K562 (cell line): ENCODE measurements at regions not wholly inside any gene's neighbourhood (a gene's known extent, or its start where the extent isn't known, plus 50 kb on each side); places are given as distances from the start of the nearest gene placed in this dataset.

Experiments used
- MYC ChIP-seq, 2 experiments: fragments of 250-450 bp in 1 of 2; sonication (Bioruptor Pico) in 1 of 2; IDR thresholded peaks; 2 replicates each; pipeline versions ENCODE4 v1.5.1 to v1.6.1; 2012 to 2021; ENCODE audit warnings: low read depth in 2 of 2, borderline replicate concordance in 1 of 2, improper control_type of control experiment in 1 of 2, low read length in 1 of 2, mild to moderate bottlenecking in 1 of 2, moderate library complexity in 1 of 2
- SMARCB1 ChIP-seq: IDR thresholded peaks from 2 replicates; pipeline ENCODE4 v1.6.1; 2011; ENCODE audit warnings: improper control_type of control experiment, low read depth; ENCODE audit not compliant: insufficient read length
- XRCC4 ChIP-seq: IDR thresholded peaks from one replicate; pipeline ENCODE4 v1.6.1; 2011; ENCODE audit not compliant: insufficient read depth, insufficient read length; ENCODE audit errors: extremely low read depth
- ZNF507 ChIP-seq: conservative IDR thresholded peaks from 2 replicates; pipeline ENCODE4 v1.6.1; 2017; ENCODE audit warnings: missing genetic modification characterization, missing compliant biosample characterization
- TF ChIP-seq, protein P1 (sequence below): sonication (generic); formaldehyde crosslinking; IDR thresholded peaks from 2 replicates; pipeline ENCODE4 v1.8.1; 2023; ENCODE audit warnings: missing genetic modification reagents, mild to moderate bottlenecking, borderline replicate concordance
- TF ChIP-seq, protein P2 (sequence below): sonication (generic); formaldehyde crosslinking; IDR thresholded peaks from 2 replicates; pipeline ENCODE4 v1.8.1; 2022; ENCODE audit warnings: missing genetic modification reagents
- TF ChIP-seq, protein P3 (sequence below): fragments of 450-650 bp; IDR thresholded peaks from 2 replicates; pipeline ENCODE4 v1.6.1; 2016; ENCODE audit warnings: antibody characterized with exemption
- TF ChIP-seq, protein P4 (sequence below), 2 experiments: fragments of 450-650 bp in 1 of 2; sonication (generic) in 1 of 2; formaldehyde crosslinking; conservative IDR thresholded peaks; 2 replicates each; pipeline versions ENCODE4 v1.4.0 to v1.8.1; 2020 to 2022; ENCODE audit warnings: mild to moderate bottlenecking in 1 of 2, missing genetic modification reagents in 1 of 2
- TF ChIP-seq, protein P5 (sequence below): fragments of 250-450 bp; sonication (Bioruptor Pico); IDR thresholded peaks from 2 replicates; pipeline ENCODE4 v1.4.0; 2020; ENCODE audit warnings: mild to moderate bottlenecking, moderate library complexity, borderline replicate concordance
- TF ChIP-seq, protein P6 (sequence below), 2 experiments: IDR thresholded peaks in 1 of 2; conservative IDR thresholded peaks in 1 of 2; 2 replicates each; pipeline ENCODE4 v1.6.1; 2016; ENCODE audit warnings: low read depth in 2 of 2, mild to moderate bottlenecking in 1 of 2, missing compliant biosample characterization in 1 of 2, missing genetic modification characterization in 1 of 2, moderate library complexity in 1 of 2

DNA sequence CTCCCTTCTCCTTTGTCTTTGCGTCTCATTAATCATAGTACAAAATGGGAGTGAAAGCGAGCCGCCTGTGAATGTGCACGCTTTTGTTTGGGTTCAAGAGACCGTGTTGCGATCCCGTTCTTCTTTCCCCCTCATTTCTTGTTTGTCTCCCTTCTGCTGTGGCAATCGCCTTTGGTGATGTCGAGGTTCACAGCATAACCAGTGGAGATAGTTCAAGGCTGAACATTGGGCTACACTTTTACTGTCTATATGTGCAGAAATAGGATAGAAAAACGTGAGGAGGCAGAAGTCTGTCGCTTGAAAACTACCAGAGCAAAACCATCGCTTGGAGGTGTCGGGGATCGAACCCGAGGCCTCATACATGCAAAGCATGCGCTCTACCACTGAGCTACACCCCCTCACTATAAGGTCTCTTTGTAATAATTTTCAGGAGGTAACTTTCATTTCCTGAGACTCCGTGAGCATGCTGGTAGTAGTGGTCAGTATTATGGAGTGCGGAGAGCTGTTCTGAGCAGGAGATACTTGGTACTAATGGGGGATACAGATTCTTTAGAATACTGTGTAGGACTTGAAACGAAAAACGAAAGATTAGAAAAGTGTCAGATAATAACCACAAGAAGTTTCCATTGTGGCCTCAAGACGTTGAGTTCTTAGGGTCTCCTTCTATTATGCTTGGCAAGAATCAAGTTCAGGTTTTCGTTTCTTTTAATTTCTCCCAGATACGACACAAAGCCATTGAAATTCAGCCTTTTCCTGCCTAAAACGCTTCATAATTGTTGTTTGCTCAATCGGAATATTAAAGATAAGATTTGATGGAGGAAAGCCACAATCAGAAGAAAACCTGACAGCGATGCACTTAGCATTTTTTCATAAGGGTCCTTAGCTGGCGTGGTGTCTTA lies 106.6 kb downstream of the TRIM27 start (continued):
- TF ChIP-seq, protein P1, sequence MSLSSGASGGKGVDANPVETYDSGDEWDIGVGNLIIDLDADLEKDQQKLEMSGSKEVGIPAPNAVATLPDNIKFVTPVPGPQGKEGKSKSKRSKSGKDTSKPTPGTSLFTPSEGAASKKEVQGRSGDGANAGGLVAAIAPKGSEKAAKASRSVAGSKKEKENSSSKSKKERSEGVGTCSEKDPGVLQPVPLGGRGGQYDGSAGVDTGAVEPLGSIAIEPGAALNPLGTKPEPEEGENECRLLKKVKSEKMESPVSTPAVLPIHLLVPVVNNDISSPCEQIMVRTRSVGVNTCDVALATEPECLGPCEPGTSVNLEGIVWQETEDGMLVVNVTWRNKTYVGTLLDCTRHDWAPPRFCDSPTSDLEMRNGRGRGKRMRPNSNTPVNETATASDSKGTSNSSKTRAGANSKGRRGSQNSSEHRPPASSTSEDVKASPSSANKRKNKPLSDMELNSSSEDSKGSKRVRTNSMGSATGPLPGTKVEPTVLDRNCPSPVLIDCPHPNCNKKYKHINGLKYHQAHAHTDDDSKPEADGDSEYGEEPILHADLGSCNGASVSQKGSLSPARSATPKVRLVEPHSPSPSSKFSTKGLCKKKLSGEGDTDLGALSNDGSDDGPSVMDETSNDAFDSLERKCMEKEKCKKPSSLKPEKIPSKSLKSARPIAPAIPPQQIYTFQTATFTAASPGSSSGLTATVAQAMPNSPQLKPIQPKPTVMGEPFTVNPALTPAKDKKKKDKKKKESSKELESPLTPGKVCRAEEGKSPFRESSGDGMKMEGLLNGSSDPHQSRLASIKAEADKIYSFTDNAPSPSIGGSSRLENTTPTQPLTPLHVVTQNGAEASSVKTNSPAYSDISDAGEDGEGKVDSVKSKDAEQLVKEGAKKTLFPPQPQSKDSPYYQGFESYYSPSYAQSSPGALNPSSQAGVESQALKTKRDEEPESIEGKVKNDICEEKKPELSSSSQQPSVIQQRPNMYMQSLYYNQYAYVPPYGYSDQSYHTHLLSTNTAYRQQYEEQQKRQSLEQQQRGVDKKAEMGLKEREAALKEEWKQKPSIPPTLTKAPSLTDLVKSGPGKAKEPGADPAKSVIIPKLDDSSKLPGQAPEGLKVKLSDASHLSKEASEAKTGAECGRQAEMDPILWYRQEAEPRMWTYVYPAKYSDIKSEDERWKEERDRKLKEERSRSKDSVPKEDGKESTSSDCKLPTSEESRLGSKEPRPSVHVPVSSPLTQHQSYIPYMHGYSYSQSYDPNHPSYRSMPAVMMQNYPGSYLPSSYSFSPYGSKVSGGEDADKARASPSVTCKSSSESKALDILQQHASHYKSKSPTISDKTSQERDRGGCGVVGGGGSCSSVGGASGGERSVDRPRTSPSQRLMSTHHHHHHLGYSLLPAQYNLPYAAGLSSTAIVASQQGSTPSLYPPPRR (CRISPR knock-in tag) = no peak
- TF ChIP-seq SMARCB1 = no peak
- TF ChIP-seq, protein P2, sequence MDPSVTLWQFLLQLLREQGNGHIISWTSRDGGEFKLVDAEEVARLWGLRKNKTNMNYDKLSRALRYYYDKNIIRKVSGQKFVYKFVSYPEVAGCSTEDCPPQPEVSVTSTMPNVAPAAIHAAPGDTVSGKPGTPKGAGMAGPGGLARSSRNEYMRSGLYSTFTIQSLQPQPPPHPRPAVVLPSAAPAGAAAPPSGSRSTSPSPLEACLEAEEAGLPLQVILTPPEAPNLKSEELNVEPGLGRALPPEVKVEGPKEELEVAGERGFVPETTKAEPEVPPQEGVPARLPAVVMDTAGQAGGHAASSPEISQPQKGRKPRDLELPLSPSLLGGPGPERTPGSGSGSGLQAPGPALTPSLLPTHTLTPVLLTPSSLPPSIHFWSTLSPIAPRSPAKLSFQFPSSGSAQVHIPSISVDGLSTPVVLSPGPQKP (CRISPR knock-in tag) = no peak
- peak; percentile 79 for TF ChIP-seq MYC (IDR thresholded peaks at IDR 0.05; ENCODE audit: low read depth, low read length)
- no peak for TF ChIP-seq MYC (CRISPR knock-in tag; IDR thresholded peaks at IDR 0.05; ENCODE audit: borderline replicate concordance, low read depth)
- TF ChIP-seq, protein P3, sequence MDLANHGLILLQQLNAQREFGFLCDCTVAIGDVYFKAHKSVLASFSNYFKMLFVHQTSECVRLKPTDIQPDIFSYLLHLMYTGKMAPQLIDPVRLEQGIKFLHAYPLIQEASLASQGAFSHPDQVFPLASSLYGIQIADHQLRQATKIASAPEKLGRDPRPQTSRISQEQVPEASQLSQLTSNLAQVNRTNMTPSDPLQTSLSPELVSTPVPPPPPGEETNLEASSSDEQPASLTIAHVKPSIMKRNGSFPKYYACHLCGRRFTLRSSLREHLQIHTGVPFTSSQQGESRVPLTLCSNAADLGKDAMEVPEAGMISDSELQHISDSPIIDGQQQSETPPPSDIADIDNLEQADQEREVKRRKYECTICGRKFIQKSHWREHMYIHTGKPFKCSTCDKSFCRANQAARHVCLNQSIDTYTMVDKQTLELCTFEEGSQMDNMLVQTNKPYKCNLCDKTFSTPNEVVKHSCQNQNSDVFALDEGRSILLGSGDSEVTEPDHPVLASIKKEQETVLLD = no peak
- TF ChIP-seq, protein P4, sequence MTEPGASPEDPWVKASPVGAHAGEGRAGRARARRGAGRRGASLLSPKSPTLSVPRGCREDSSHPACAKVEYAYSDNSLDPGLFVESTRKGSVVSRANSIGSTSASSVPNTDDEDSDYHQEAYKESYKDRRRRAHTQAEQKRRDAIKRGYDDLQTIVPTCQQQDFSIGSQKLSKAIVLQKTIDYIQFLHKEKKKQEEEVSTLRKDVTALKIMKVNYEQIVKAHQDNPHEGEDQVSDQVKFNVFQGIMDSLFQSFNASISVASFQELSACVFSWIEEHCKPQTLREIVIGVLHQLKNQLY (CRISPR knock-in tag; conservative IDR thresholded peaks at IDR 0.05) = no peak
- no peak for TF ChIP-seq XRCC4
- no peak for TF ChIP-seq ZNF507 (tag)
- TF ChIP-seq, protein P5, sequence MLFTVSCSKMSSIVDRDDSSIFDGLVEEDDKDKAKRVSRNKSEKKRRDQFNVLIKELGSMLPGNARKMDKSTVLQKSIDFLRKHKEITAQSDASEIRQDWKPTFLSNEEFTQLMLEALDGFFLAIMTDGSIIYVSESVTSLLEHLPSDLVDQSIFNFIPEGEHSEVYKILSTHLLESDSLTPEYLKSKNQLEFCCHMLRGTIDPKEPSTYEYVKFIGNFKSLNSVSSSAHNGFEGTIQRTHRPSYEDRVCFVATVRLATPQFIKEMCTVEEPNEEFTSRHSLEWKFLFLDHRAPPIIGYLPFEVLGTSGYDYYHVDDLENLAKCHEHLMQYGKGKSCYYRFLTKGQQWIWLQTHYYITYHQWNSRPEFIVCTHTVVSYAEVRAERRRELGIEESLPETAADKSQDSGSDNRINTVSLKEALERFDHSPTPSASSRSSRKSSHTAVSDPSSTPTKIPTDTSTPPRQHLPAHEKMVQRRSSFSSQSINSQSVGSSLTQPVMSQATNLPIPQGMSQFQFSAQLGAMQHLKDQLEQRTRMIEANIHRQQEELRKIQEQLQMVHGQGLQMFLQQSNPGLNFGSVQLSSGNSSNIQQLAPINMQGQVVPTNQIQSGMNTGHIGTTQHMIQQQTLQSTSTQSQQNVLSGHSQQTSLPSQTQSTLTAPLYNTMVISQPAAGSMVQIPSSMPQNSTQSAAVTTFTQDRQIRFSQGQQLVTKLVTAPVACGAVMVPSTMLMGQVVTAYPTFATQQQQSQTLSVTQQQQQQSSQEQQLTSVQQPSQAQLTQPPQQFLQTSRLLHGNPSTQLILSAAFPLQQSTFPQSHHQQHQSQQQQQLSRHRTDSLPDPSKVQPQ (CRISPR knock-in tag) = no peak
- TF ChIP-seq, protein P6, sequence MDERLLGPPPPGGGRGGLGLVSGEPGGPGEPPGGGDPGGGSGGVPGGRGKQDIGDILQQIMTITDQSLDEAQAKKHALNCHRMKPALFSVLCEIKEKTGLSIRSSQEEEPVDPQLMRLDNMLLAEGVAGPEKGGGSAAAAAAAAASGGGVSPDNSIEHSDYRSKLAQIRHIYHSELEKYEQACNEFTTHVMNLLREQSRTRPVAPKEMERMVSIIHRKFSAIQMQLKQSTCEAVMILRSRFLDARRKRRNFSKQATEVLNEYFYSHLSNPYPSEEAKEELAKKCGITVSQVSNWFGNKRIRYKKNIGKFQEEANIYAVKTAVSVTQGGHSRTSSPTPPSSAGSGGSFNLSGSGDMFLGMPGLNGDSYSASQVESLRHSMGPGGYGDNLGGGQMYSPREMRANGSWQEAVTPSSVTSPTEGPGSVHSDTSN (CRISPR knock-in tag; IDR thresholded peaks at IDR 0.05; ENCODE audit: low read depth) = no peak
- TF ChIP-seq, protein P6 (tag; conservative IDR thresholded peaks at IDR 0.05; ENCODE audit: low read depth) = peak; percentile 38; the same call in 1 of the 2 replicates
